ENCODE measurements at regions not wholly inside any gene's neighbourhood (a gene's known extent, or its start where the extent isn't known, plus 50 kb on each side); places are given as distances from the start of the nearest gene placed in this dataset.

DNA sequence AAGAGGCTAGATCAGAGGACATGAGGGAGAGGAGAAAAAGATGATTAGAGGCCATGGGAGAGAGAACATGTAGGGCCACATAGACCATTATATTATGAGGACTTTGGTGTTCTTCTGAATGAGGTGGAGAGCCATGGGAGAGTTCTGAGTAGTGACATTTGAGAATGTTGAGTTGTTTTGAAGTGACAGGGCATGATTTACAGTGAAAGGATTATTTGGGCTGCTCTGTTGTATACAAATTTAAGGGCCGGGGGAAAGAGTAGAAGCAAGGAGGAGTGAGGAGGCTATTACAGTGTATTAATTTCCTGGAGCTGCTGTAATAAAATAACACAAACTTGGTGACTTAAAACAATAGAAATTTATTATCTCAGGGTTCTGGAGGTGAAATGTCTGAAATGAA lies 102.5 kb upstream of the RGS4 start:
- no peak for DNase-seq (ENCODE audit: low spot score)

DNA sequence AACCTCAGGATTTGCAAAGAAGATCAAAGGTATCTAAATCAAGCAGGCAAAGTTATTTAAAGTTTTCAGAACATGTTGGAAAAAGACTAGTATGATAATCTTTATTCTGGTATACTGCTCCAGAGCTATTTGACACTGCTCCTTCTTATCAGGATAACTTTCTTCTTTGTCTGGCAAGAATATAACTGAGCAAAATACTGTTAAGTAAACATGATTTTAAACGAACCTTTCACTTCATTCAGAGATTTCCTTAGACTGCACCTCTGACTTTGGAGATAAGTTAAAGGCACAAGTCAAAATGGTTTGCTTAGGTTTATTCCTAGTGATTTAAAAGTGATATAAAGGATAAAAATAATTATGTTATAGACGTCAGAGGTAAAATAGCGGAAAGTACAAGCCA lies 103.9 kb upstream of the CCDC190 start:
- no peak for DNase-seq (ENCODE audit: low spot score)

DNA sequence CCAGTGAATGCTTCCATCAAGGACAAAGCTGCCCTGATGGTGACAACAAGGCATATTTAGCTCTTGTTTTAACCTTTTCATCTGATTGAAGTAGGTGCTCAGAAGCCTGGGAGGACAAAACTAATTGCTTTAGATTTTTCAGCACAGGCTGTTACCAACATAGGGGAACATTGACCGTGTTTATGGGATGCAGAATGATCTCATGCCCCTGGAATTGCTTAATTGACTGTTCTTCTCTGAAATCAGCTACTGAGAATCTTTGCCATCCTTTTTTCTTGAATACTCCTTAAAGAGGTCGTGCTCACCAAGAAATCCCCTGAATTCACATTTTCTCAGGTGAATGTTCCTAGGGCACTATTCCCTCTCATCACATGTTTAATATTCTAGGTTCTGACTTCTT lies 95.9 kb upstream of the CCDC190 start:
- DNase-seq (ENCODE audit: low spot score), result no peak

DNA sequence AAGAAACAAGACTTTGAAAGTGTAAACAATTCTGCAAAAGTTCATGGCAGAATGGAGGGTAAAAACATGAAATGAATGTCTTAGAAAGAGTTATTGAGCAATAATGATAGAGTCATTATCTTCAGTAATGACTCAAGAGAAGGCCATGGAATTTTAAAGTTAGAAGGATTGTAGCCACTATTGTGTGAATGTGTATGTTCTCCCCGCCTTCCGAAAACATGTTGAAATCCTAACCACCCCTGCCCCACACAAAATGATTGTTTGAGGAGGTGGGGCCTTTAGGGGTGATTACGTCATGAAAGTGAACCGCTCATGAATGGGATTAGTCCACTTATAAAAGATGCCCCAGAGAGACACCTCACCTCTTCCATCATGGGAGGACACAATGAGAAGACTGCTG lies 93.8 kb upstream of the CCDC190 start:
- no peak for DNase-seq (ENCODE audit: low spot score)

DNA sequence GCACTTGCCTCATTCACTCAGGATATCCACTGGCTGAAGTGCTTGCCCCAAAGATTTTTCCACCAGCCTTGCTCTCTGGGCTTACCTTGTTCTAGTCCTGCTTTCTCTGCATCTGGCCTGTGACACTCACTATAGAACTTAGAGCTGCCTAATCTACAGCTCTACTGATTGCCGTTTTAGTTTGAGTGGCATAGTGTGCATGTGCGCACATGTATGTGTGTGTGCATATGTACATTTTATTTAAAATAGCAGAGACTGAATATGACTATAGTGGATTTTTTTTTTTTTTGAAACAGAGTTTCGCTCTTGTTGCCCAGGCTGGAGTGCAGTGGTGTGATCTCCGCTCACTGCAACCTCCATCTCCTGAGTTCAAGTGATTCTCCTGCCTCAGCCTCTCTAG lies 92.0 kb upstream of the CCDC190 start:
- no peak for DNase-seq (ENCODE audit: low spot score)

DNA sequence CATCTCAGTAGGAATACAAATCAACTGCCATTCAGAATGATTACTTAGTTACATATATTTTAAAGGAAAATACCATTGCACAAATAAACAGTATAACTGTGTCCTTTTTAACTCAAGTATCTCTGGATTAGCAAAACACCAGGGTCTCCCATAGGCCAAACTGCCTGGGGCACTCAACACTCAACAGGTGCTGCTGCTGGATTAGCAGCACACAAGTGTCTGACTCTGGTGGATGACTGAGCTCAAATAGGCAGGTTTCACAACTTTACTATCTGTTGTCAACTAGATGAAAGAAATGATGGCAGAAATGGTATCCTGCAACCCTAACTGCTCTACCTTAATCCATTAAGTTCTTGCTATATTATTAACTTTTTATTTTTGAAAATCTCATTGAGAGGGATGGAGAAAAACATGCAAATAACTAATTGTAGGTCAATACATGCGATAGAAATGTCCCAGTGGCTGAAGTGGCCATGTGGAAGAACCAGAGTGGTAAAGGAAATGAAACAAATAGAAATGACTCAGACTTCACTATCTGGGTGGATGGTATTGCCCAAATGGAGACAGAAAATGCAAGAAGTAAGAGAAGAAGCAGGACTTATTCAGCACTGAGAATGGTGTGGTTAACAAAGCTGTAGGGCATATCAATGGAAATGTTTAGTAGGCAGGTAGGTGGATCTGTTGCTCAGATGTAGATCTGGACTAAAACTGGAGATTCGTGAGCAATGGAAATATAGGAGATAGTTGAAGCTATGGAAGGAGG lies 90.8 kb upstream of the CCDC190 start:
- DNase-seq (ENCODE audit: low spot score), result no peak

DNA sequence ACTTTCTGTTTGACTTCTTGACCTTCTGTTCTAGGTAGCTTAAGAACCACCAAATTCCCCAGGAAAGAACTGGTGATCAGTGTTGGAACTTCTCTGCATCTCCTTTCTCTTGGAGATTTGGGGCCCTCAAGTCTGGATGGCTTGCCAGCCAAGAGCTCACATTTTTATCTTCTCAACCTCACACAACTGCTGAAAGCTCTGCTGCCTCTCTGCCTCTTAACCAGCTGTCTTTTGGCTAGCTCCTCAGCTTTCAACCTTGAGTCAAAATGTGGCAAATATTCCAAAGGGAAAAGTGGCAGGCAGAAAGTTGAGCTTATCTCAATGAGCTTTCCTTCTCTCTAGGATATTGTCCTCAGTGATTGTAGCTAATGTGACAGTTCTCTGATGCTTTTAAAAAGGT lies 89.2 kb upstream of the CCDC190 start:
- no peak for DNase-seq (ENCODE audit: low spot score)

DNA sequence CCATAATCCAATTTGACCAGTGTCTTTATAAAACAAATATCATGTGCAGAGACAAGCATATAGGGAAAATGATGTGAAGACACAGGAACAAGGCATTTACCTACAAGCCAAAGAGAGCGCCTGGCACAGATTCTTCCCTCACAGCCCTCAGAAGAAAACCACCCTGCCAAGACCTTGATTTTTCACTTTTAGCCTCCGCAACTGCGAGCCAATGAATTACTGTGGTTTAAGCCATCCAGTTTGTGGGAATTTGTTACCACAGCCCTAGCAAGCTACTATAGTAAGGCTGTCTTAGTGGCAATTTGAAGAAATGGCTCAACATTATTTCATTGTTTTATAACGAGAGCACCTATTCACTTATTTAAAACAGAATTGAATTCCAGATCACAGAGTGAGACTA lies 85.7 kb upstream of the CCDC190 start:
- DNase-seq (ENCODE audit: low spot score), result no peak

DNA sequence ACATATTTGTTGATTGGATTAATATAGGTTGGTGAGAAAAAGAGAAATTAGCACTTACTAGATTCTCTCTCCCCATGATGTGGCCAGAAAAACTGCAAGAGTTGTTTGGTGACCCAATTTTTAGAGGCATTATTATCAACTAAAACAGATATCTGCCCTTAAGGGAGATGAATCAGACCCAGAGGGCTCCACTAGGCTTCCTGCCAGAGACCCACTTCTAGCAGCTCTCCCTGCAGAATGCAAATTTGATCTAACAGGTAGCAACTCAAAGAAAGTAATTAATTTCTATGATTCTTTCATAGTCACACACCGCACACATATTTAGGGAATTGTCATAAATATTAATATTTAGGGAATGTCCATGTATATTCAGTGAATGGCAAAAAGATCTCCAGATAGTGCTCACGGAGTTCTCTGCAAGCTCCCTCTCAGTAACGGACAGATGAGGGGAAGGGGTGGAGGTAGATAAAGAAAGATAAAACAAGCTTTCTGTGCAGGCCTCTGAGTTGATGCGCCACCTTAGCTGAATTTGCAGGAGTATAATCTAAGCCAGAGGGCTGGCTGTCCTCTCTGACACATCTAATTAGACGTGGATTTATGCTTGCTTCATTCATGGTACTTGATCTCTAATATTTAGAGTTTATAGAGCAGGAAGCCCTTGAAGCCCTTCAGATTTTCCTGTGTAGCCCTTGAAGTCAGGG lies 84.1 kb upstream of the CCDC190 start:
- DNase-seq (ENCODE audit: low spot score), result no peak

DNA sequence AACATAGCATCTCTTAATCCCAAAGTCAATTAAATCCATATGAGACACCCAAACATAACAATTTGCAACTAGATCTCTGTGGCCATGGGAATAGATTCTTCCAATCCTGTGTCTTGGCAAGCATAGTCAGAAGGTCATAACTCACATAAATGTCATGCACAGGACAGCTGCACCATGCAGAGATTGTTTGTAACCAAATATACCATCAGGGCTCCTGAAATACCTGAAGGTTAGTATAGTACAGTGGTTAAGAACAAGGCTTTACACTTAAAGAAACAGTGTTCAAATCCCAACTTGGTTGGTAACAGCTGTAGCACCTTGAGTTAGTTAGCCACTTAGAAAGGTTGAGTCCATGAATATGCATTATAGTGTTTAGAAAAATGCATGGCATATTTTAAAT lies 82.6 kb upstream of the CCDC190 start:
- DNase-seq (ENCODE audit: low spot score), result no peak

DNA sequence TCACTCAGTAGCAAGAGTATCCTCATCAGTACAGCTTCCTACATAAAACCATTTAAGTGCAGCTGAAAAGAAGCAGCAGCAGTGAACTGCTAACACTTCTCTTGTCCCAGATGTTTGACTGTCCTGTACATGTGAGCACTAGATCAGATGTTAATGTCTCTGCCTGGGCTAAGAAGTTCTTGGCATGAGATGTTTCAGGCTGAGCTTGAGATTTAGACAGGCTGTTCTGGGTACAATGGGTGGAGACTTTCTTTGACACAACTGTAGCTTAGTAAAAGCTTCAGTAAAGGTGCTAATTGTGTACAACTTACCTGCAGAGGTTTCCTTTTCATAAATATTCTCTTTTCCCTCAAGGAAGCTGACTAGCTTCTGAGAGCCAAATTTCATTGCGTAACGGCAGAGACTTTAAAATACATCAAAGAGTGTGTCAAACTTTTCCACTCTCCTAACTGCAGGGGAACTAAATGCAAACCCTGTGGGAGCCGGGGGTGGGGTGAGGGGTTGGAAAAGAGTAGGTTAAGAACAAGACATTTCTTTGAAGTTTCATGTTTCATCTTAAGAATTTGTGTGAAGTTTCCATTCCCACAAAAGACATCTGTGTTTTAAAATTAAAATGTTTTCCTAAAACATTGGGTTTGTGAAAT lies 82.1 kb upstream of the CCDC190 start:
- DNase-seq (ENCODE audit: low spot score), result no peak

DNA sequence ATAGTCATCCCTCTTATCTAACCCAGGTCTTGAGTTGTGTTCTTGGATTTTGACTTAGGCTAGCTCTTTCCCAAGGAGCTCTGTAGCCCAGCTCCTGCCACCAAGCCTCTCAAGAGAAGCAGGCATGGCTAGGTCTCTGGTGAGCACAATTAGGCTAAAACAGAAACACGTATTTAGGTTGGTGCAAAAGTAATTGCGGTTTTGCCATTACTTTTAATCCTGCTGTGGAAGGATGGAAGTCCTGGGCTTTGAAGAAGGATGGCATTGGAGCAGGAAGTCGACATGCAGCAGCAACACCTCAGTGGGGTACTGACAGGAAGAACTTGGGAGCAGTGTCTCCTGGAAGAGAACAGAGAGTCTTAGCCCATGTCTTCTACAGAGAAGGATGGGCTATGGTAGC lies 80.0 kb upstream of the CCDC190 start:
- no peak for DNase-seq (ENCODE audit: low spot score)

DNA sequence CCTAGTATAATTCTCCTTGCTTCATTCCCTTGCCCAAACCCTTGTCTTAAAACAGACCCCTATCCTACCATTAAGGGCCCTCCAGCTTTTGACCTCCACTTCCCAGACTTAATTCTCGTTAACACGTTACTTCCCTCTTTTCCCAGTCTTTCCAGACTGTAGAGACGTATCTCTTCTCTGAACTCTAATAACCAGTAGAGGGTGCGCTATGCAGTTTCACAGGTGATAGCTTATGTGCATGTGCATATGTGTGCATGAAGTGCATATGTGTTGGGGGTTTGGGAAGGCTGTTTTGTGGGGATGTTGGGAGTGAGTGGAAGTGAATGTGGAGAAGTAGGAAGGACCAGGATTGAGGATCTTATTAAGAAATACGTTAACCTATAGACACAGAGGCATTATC lies 78.1 kb upstream of the CCDC190 start:
- DNase-seq (ENCODE audit: low spot score), result no peak

DNA sequence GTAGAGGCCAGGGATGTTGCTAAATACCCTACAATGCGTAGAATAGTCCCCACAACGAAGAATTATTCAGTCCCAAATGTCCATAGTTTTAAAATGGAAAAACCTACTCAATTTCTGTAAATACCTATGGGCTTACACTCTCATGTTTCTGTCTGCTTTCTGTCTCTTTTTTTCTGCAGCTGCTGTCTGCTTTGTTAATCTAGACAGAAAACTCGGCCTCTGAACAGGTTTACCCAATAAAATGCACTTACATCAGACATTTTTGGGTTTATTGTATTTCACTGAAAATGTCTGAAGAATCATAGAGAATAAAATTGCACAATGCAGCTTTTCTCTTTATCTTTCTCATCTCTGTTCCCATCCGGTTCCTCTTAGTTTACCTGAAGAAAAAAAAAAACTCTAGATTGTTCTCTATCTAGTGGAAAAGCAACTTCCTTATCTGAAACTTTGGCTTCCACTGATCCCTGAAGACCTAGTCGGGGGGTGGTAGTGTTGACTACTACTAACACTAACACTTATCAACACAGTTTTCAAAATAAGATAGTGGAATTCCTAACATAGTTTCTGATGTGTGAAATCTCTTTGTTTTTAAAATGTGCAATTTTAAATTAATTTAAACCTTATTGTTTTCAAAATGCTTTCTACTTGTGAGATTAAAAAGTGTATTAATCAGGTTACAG lies 76.9 kb upstream of the CCDC190 start:
- no peak for DNase-seq (ENCODE audit: low spot score)

DNA sequence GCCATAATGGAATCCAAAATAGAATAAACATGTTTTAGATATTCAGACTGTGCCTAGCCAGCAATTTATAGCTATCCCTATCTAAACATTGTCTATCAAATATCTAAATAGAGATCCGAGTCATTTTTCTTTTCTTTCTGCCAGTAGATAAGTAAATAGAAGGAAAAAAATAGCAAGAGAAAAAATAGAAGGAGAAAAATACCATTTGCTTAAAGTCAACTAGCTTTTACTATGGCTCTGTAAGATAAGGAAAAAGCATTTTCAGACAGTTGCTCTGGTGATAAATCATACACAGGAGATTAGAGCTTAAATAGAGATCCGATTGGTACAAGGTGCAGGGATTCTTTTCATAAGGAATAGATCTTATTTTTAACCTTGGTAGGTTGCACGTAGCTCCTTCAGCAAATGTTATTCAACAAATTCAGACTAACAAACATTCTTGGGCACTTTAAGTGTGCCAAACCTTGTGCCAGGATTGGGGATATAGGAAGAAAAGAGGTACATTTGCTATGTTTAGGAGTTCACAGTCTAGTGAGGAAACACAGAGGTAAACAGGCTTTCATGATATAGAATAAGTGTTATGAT lies 70.1 kb upstream of the CCDC190 start:
- no peak for DNase-seq (ENCODE audit: low spot score)

DNA sequence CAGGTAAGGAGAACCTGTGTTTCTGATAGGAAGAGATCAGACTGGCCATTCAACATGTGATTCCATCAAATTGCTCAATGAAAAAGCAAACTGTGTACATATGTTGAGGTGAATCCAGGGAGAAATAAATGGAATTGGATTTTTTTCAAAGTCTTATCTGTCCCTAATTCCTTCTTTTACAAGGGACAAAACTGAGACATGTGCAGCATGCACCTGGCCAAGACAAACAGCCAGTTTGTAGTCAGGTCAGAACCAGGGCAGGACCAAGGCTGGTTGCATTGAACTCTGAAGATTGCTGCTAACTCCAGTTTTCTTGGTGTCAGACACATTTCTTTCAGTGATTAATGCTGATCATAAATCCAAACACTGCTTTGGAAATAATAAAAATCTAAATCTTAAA lies 69.6 kb upstream of the CCDC190 start:
- DNase-seq (ENCODE audit: low spot score), result no peak

DNA sequence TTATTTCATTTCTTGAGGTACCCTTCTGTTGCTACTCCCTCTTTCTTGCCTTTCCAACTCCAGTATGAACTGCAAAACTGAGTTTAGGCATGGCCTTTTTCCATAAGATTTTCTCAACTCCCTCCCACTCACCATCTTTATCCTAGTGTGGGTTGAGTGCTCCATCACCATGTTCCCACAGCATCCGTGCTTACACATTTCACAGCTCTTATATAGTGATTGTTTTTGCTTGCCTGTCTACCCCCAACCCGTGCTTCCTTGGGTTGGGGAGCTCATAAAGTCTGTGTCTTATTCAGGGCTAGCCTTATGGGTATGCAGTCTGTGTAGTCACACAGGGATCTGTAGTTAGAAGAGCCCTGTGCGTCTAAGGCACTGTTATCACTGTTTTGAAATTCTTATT lies 68.2 kb upstream of the CCDC190 start:
- DNase-seq (ENCODE audit: low spot score), result no peak

DNA sequence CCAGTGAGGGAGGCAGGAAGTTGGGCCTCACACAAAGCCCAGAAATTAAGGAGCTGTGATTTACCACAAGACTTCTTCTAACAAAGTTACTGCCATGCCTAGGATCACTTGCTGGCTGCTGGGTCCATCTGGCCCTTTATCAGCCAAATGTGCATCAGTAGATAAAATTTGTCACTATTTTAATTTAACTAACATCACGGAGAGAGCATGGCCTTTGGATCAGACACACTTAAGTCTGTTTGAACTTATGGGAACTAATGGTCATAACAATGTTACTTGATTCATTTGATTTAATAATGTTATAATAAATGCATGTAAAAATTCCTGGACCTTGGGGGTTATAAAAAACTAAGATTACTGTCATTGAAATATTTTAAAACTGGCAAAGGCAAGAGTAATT lies 67.2 kb upstream of the CCDC190 start:
- DNase-seq (ENCODE audit: low spot score), result no peak

DNA sequence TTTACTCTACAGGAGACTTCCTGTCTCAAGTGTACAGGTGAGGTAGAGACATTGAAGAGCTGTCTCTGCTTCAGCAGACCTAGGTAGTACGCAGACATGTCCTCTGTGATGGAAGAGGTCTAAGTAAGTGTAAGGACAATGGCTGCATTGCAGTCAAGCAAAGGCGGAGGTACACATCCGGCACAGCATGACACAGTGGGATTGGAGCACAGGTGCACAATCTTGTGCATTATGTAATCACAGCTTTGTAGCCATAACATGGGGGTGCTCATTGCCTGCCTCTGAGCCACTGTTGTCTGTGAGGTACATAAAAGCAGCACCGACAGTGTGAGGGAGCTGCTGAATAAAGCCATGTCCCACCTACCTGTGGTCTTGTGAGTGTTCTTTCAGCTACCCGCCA lies 66.4 kb upstream of the CCDC190 start:
- DNase-seq (ENCODE audit: low spot score), result no peak

DNA sequence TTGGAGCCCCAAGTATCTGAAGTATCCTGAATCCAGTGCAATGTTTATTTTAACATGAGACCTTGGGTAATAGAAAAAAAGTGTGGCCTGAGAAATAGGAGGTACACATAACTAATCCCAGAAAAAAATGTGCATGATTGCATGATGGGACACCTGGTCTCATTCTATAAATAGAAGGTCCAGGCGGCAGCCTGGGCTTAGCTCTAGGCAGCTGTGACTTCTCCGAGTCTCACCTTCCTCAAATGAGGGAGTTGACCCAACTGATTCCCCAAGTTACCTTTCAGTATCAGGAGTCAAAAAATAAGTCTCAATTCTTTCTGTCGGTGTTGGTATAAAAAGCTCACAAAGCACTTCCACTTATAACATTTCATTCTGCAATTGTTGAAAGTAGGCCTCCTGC lies 65.9 kb upstream of the CCDC190 start:
- DNase-seq (ENCODE audit: low spot score), result no peak

DNA sequence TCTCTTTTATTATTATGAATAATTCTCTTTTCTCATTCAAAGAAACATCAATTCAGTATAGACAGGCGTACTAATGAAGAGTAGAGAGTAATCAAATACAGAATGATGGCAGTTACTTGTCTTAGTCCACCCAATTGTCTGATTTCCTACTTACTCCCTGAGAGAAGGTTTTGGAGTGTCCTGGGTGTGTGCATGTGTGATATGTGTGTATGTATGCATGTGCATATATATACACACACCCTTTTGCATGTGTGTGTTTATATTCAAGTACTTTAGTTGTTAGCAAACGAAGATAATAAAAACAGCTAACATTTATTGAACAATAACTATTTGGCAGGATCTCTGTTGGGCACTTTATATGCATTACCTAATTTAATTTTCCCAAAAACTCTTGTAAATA lies 63.2 kb upstream of the CCDC190 start:
- DNase-seq (ENCODE audit: low spot score), result no peak

DNA sequence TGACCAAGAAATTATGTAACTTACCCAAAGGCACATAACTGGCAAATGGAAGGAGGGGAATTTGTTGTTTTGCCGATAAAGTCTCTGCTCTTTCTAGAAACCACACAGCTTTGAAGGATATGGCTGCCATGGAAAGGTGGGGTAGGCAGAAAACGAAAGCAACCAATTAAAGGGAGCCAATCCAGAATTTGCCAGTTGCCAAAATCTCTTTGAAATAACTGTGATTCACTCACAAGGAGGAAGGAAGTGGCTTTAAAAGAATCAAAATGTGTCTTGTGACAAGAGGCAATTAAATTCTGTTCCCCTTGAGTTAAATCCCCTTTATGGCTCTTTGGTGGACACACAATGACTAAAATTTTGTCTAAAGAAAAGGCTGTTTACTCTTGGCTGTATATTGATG lies 61.2 kb upstream of the CCDC190 start:
- DNase-seq (ENCODE audit: low spot score), result no peak

DNA sequence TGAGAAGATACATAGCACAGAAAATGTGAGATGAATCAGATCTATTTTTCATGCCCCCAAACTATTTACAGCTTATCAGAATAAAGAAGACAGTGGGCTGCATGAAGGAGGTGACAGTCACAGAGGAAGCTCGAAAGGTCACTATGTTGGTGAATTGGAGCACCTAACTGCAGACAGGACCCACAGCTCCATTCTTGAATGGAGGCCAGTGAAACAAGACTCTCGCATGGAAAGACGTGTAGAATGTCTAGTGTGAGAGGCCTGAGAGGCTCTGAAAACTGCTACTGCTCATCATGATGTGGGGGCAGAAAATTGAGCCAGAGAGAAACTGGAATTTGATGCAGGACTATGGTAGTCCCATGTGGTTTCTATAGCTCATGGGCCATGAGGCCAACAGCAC lies 60.3 kb upstream of the CCDC190 start:
- DNase-seq (ENCODE audit: low spot score), result no peak
